Testis (tissue), 2 donors: ENCODE measurements at regions not wholly inside any gene's neighbourhood (a gene's known extent, or its start where the extent isn't known, plus 50 kb on each side); places are given as distances from the start of the nearest gene placed in this dataset.

ENCODE experiments used
- CTCF ChIP-seq, 3 experiments: fragments of 450-650 bp in 2 of 3; fragments of 200-600 bp in 1 of 3; sonication (generic) in 1 of 3; IDR thresholded peaks; one replicate each; pipeline ENCODE4 v1.5.1; 2016 to 2019; ENCODE audit warnings: antibody characterized with exemption in 3 of 3, mild to moderate bottlenecking in 2 of 3, moderate library complexity in 1 of 3
- POLR2A ChIP-seq: fragments of 450-650 bp; IDR thresholded peaks from one replicate; pipeline ENCODE4 v1.6.1; 2017; ENCODE audit warnings: antibody characterized with exemption, mild to moderate bottlenecking, moderate library complexity

GRCh38 chr3:64856106-64856505 is 168.3 kb upstream of the ADAMTS9 start:
- TF ChIP-seq CTCF (IDR thresholded peaks at IDR 0.05) (no peak), POLR2A (no peak)
